ENCODE measurements at regions not wholly inside any gene's neighbourhood (a gene's known extent, or its start where the extent isn't known, plus 50 kb on each side); places are given as distances from the start of the nearest gene placed in this dataset.
"Not testable (repeated sequence)": the region's sequence is repeated elsewhere in the genome, so short reads cannot be mapped to it uniquely, and the experiment has no call there.

- no peak for DNase-seq (ENCODE audit: low spot score)
Measured at GRCh38 chr2:6139142-6139541, 447.0 kb downstream of the SOX11 start.

DNA sequence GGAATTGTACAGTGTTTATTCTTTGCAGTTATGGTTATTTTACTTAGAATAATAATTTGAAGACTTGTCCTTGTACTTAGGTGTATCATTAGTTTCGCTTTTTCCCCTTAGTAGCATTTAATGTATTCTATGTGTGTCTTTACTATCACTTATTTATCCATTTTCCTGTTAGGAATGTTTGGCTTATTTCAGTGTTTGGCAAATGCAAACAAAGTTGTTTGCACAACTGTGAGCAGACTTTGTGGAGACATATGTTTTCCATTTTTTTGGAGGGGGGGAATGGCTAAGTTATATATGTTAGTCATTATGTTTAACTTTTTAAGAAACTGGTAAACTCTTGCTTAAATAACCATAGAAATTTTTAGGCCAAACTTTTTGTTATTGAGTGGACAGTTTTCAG lies 447.7 kb downstream of the SOX11 start:
- no peak for DNase-seq (ENCODE audit: low spot score)

DNA sequence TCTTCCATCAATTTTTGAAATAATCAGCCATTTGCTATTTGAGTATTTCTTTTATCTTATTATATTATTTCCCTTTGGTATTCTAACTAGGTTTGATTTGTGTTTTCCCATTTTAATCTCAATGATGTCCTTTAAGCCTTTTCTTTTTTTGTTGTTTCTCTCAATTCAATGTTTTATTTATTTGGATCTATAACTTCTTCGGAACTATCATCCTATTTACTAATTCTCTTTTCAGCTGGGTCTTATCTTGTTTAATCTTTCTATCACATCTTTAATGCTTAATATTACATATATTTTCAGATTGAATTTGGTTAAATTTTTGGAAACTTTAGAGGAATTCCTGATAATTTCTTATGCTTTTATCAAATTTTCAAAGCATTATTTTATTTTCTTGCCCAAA lies 448.3 kb downstream of the SOX11 start:
- no peak for DNase-seq (ENCODE audit: low spot score)

- DNase-seq (ENCODE audit: low spot score) = no peak
Measured at GRCh38 chr2:6143812-6144211, 451.6 kb downstream of the SOX11 start.

GRCh38 chr2:6147215-6147614 lies 455.0 kb downstream of the SOX11 start:
- DNase-seq (ENCODE audit: low spot score) = not testable (repeated sequence)

DNA sequence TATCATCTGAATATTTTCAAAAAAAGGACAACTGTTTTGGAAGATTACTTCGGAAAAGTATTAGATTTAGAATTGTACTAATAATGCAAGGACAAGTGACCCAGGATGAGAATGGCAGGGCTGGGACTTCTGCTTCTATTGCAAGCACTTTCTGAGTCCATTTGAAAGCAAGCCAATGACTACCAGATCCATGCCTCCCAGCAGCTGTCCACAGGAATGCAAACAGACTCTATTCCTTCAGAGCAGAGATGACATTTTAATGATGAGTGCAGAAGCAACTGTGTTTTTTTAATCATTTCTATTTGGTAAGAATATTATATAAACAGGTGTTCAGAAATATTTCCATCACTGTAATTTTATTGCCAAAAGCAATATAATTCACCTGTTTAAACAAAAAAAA lies 456.7 kb downstream of the SOX11 start:
- DNase-seq (ENCODE audit: low spot score) = no peak

GRCh38 chr2:6159606-6160005 lies 467.4 kb downstream of the SOX11 start:
- no peak for DNase-seq (ENCODE audit: low spot score)

- no peak for DNase-seq (ENCODE audit: low spot score)
Measured at GRCh38 chr2:6163932-6164331, 471.7 kb downstream of the SOX11 start.

- no peak for DNase-seq (ENCODE audit: low spot score)
Measured at GRCh38 chr2:6164986-6165747, 473.0 kb downstream of the SOX11 start.

DNA sequence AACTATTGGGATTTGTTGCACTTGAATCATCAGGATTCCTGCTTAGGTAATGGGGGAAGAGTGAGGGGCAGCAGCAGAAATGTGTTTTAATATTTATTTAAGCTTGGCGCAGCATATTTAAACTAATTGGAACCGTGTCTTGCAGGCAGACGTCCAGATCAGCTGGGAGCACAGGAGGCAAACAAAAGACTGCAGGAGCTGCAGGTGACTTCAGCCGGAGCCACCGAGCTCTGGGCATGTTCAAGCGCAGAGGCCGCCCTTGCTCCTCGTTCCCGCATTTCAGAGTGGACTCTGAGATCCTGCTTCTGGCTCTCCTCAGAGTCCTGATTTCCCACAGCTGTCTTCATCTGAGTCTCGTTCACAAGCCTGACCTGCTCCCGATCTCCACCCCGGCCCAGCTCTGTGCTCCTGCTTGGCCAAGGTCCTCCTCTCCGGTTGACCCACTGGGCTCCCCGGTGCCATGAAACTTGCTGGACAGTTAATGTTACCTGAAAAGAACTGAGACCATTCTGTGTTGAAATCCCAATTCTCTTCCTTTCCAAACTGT lies 475.5 kb downstream of the SOX11 start:
- DNase-seq (ENCODE audit: low spot score) = no peak

- DNase-seq (ENCODE audit: low spot score) = no peak
Measured at GRCh38 chr2:6168485-6168884, 476.3 kb downstream of the SOX11 start.

- no peak for DNase-seq (ENCODE audit: low spot score)
Measured at GRCh38 chr2:6171294-6171693, 479.1 kb downstream of the SOX11 start.

- no peak for DNase-seq (ENCODE audit: low spot score)
Measured at GRCh38 chr2:6177811-6178210, 485.6 kb downstream of the SOX11 start.

GRCh38 chr2:6181525-6181924 lies 489.3 kb downstream of the SOX11 start:
- no peak for DNase-seq (ENCODE audit: low spot score)

GRCh38 chr2:6181926-6182325 lies 489.7 kb downstream of the SOX11 start:
- no peak for DNase-seq (ENCODE audit: low spot score)

DNA sequence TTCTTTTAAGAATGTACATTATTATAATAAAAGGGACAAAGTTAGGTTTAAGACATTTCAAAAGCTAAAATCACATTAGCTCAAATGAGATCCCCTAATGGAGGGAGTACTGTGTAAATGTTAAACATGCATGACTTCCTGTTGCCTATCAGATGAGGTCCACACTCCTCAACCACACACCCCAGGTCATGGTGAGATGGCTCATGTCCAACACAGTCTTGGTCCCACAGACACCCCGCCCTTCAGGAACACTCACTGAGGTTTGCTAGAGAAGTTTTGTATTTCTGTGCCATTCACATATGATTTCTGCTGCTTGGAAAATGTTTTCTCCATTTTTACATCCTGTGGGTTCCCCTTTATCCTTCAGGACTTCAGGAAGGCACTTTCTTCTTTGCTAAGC lies 491.0 kb downstream of the SOX11 start:
- DNase-seq (ENCODE audit: low spot score) = no peak

DNA sequence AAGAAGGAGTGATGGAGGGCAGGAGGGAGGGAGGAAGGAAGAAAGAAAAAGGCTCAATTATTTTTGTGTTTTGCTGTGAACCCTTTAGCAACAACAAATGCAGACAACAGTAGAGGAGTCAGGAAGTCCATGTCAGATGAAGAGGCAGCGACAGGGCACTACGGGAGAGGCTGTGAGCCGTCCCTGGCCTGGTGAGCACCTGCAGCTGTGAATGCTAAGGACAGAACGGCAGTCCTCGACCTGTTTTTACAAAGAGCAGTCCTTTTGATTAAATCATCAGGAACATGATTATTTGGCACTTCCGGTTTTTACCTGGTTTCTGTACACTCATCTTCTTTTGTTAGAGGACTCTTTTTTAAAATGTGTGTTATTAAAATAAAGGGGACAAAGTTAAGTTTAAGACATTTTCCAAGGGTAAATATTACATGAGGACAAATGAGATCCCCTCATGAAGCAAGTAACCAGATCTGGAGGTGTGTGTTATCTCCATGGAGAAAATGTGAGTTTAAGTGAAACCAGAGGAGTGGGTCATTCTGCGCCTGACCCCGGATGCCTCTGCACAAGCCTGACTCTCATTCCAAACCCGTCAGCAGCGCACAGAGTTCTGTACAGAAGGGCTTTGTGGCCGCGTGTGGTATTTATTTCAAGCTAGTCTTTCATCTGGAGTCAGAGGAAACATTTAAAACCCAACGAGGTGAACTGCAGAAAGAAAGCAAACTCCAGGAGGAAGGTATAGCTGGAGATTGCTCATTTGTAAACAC lies 492.5 kb downstream of the SOX11 start:
- no peak for DNase-seq (ENCODE audit: low spot score)

DNA sequence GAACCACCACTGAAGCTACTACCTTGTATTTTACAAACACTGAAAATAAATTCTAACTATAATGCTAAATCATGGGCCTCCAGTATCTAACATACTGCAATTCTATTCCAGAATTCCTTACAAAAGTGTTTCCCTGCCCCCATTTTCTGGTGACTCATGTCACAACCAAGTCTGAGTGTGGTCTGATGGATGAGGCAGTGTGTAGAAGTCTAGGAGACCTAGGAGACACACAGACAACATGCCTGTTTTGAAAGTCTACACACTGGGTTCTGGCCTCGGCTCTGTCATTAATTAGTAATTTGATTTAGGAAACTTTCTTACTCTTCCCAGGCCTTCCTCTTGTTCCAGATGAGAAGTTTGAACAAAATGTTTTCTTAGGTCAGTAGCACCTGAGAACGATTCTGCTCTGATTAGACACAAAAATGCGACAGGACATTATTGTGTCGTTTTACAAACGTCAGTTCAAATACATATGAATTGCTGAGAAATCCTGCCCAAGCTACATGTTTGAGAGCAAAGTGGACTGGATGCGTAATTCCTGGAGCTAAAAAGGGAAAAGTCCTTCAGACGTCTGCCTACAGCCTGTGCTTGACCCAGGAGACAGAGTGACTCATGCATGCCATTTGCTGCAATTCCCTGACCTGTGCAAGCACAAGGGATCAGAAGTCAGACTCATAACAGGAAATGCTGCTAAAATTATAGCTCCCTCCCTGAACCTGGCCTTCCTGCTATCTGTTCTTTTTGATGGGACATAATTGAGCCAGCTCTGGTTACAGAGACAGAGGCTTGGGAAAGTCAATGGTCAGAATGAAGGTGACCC lies 494.4 kb downstream of the SOX11 start:
- no peak for DNase-seq (ENCODE audit: low spot score)

- no peak for DNase-seq (ENCODE audit: low spot score)
Measured at GRCh38 chr2:6196449-6196848, 504.3 kb downstream of the SOX11 start.

DNA sequence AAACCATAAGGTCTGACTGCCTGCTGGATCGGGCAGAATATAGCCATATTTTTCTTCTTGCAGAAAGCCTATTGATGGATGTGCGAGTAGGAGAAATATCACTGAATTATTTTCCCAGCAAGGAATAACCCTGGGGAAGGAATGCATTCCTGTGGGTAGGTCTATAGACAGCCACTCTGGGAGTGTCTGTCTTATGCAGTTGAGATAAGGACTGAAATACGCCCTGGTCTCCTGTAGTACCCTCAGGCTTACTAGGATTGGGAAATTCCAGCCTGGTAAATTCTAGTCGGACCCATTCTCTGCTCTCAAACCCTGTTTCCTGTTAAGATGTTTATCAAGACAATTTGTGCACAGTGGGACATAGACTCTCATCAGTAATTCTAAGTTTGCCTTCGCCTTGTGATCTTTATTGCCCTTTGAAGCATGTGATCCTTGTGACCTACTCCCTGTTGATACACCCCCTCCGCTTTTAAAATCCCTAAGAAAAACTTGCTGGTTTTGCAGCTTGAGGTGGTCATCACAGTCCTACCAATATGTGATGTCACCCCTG lies 506.3 kb downstream of the SOX11 start:
- DNase-seq (ENCODE audit: low spot score) = not testable (repeated sequence)

DNA sequence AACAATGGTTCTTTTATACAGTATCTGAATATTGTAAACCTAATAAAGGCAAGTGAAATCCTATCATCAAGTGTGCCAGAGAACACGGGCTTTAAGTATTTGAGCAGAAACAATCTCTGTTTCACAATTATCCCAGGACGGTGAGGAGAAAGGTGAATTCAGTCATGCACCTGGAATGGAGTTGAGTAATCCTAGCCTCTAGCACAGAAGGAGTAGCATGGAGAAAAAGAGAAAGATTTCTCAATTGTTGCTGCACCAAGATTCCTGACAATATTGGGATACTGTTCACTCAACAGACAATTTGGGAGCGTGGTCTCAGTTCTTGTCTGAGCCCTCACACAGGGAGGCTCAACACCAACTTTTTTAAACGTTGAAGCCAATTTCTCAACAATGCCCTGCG lies 510.6 kb downstream of the SOX11 start:
- DNase-seq (ENCODE audit: low spot score) = no peak

DNA sequence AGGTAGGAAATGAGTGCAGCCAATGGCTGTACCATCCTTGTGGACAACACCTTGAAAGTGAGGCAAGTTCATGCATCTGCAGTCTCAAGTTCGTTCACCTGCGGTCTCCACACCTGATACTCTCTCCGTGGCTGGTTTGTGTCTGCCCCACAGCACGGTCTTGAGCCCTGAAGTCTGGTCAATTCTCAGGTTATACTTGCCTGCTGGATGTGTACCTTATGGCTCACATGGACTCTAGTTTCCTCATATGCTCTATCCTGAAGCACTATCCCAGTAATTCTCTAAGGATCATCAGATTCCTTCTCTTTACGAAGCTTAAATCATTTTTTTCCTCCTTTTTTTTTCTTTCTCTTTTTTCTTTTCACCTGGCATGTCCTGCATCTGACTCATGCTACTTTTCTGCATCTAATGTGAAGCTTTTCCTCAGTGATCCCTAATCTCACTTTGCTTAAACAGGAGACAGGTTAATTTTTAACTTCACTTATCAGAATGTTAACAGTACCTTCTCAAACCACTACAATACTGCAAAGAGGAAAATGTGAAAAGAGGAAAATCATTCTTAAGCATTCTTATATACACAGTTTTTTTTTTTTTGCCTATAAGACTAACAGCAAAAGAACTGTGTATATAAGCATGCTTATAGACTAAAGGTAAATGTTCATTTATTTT lies 511.2 kb downstream of the SOX11 start:
- no peak for DNase-seq (ENCODE audit: low spot score)
